GM20431 (cell line): ENCODE measurements at regions not wholly inside any gene's neighbourhood (a gene's known extent, or its start where the extent isn't known, plus 50 kb on each side); places are given as distances from the start of the nearest gene placed in this dataset.
"Not testable (repeated sequence)": the region's sequence is repeated elsewhere in the genome, so short reads cannot be mapped to it uniquely, and the experiment has no call there.

Experiments used
- in situ Hi-C: fragments of 300-500 bp; cut with MseI, MboI; formaldehyde crosslinking; loops from one replicate; pipeline ENCODE4 v1.15.0; 2020; ENCODE audit warnings: low sequenced_read_pairs; ENCODE audit not compliant: unreplicated experiment

- in situ Hi-C loops = no loop called here
Measured at GRCh38 chr11:129503646-129504045, 128.0 kb downstream of the BARX2 start.

GRCh38 chr11:129505266-129505665, 129.6 kb downstream of the BARX2 start:
- in situ Hi-C loops = no loop called here

GRCh38 chr11:129508163-129508562, 132.5 kb downstream of the BARX2 start:
- in situ Hi-C loops = no loop called here

- in situ Hi-C loops = no loop called here
Measured at GRCh38 chr11:129528296-129528695, 152.6 kb downstream of the BARX2 start.

- in situ Hi-C loops = no loop called here
Measured at GRCh38 chr11:129530154-129530895, 154.7 kb downstream of the BARX2 start.

GRCh38 chr11:129533395-129533794, 157.7 kb downstream of the BARX2 start:
- in situ Hi-C loops = no loop called here

- in situ Hi-C loops = no loop called here
Measured at GRCh38 chr11:129536338-129536737, 160.7 kb downstream of the BARX2 start.

GRCh38 chr11:129538323-129538722, 162.7 kb downstream of the BARX2 start:
- in situ Hi-C loops = no loop called here

GRCh38 chr11:129543515-129544290, 168.1 kb downstream of the BARX2 start:
- in situ Hi-C loops = no loop called here

- in situ Hi-C loops = no loop called here
Measured at GRCh38 chr11:129544691-129545090, 169.0 kb downstream of the BARX2 start.

GRCh38 chr11:129546266-129546665, 170.6 kb downstream of the BARX2 start:
- in situ Hi-C loops = no loop called here

- in situ Hi-C loops = no loop called here
Measured at GRCh38 chr11:129557421-129557820, 181.8 kb downstream of the BARX2 start.

- in situ Hi-C loops = no loop called here
Measured at GRCh38 chr11:129569007-129569406, 193.4 kb downstream of the BARX2 start.

- in situ Hi-C loops = not testable (repeated sequence)
Measured at GRCh38 chr11:129572667-129573066, 197.0 kb downstream of the BARX2 start.

GRCh38 chr11:129573161-129573560, 197.5 kb downstream of the BARX2 start:
- in situ Hi-C loops = no loop called here

- in situ Hi-C loops = no loop called here
Measured at GRCh38 chr11:129574431-129574830, 198.8 kb downstream of the BARX2 start.

GRCh38 chr11:129576652-129577051, 201.0 kb downstream of the BARX2 start:
- in situ Hi-C loops = no loop called here

GRCh38 chr11:129578006-129578405, 202.4 kb downstream of the BARX2 start:
- in situ Hi-C loops = no loop called here

- in situ Hi-C loops = no loop called here
Measured at GRCh38 chr11:129580278-129580677, 204.6 kb downstream of the BARX2 start.

- in situ Hi-C loops = no loop called here
Measured at GRCh38 chr11:129584316-129584715, 208.7 kb downstream of the BARX2 start.

- in situ Hi-C loops = no loop called here
Measured at GRCh38 chr11:129589190-129589860, 213.7 kb downstream of the BARX2 start.
